HG03103 (cell line): ENCODE measurements at regions not wholly inside any gene's neighbourhood (a gene's known extent, or its start where the extent isn't known, plus 50 kb on each side); places are given as distances from the start of the nearest gene placed in this dataset.
"Not testable (repeated sequence)": the region's sequence is repeated elsewhere in the genome, so short reads cannot be mapped to it uniquely, and the experiment has no call there.

Experiments
- ATAC-seq: cut with Tn5 transposase; IDR thresholded peaks from one replicate; pipeline ENCODE4 v1.9.1; 2021; ENCODE audit warnings: low read depth; ENCODE audit not compliant: unreplicated experiment

- no peak for ATAC-seq
Observed at GRCh38 chr6:140208286-140208685, 833.8 kb upstream of the CITED2 start.

GRCh38 chr6:140205795-140206593 lies 831.5 kb upstream of the CITED2 start:
- no peak for ATAC-seq

GRCh38 chr6:140204154-140204553 lies 829.7 kb upstream of the CITED2 start:
- no peak for ATAC-seq

- no peak for ATAC-seq
Observed at GRCh38 chr6:140203661-140204147, 829.3 kb upstream of the CITED2 start.

- ATAC-seq: no peak
Observed at GRCh38 chr6:140202964-140203515, 828.6 kb upstream of the CITED2 start.

- ATAC-seq: no peak
Observed at GRCh38 chr6:140201787-140202458, 827.5 kb upstream of the CITED2 start.

- ATAC-seq: no peak
Observed at GRCh38 chr6:140193269-140193668, 818.8 kb upstream of the CITED2 start.

GRCh38 chr6:140192018-140192417 lies 817.6 kb upstream of the CITED2 start:
- ATAC-seq: no peak

- not testable (repeated sequence) for ATAC-seq
Observed at GRCh38 chr6:140189263-140189662, 814.8 kb upstream of the CITED2 start.

- ATAC-seq: no peak
Observed at GRCh38 chr6:140185991-140186390, 811.5 kb upstream of the CITED2 start.

- no peak for ATAC-seq
Observed at GRCh38 chr6:140183881-140184280, 809.4 kb upstream of the CITED2 start.

- ATAC-seq: no peak
Observed at GRCh38 chr6:140182821-140183220, 808.4 kb upstream of the CITED2 start.

- ATAC-seq: no peak
Observed at GRCh38 chr6:140181876-140182275, 807.4 kb upstream of the CITED2 start.

GRCh38 chr6:140180306-140180705 lies 805.9 kb upstream of the CITED2 start:
- ATAC-seq: no peak

- ATAC-seq: no peak
Observed at GRCh38 chr6:140178935-140179334, 804.5 kb upstream of the CITED2 start.

GRCh38 chr6:140178520-140178919 lies 804.1 kb upstream of the CITED2 start:
- no peak for ATAC-seq

GRCh38 chr6:140176306-140176705 lies 801.9 kb upstream of the CITED2 start:
- no peak for ATAC-seq

- ATAC-seq: no peak
Observed at GRCh38 chr6:140175486-140175885, 801.0 kb upstream of the CITED2 start.

GRCh38 chr6:140174524-140174923 lies 800.1 kb upstream of the CITED2 start:
- no peak for ATAC-seq

- ATAC-seq: no peak
Observed at GRCh38 chr6:140168365-140168764, 793.9 kb upstream of the CITED2 start.

GRCh38 chr6:140160909-140161308 lies 786.5 kb upstream of the CITED2 start:
- no peak for ATAC-seq

- no peak for ATAC-seq
Observed at GRCh38 chr6:140160494-140160893, 786.0 kb upstream of the CITED2 start.
